HCT116 (cell line): ENCODE measurements at regions not wholly inside any gene's neighbourhood (a gene's known extent, or its start where the extent isn't known, plus 50 kb on each side); places are given as distances from the start of the nearest gene placed in this dataset.

Source experiments
- CTCF ChIP-seq, 3 experiments: fragments of 200-600 bp in 1 of 3; sonication (generic) in 1 of 3; IDR thresholded peaks in 2 of 3; conservative IDR thresholded peaks in 1 of 3; 2 replicates each; pipeline ENCODE4 v1.5.1; 2012 to 2017; ENCODE audit warnings: low read depth in 2 of 3, low read length in 2 of 3, antibody characterized with exemption in 1 of 3, borderline replicate concordance in 1 of 3, control low read depth in 1 of 3, mild to moderate bottlenecking in 1 of 3, mixed read lengths in 1 of 3, mixed run types in 1 of 3, moderate library complexity in 1 of 3; ENCODE audit not compliant: insufficient read depth in 1 of 3
- POLR2A ChIP-seq: IDR thresholded peaks from 2 replicates; pipeline ENCODE4 v1.7.0; 2011; ENCODE audit warnings: borderline replicate concordance; ENCODE audit not compliant: insufficient read depth, insufficient read length; ENCODE audit errors: extremely low read depth

- TF ChIP-seq CTCF (IDR thresholded peaks at IDR 0.05 in 2 of 3, conservative IDR thresholded peaks at IDR 0.05 in 1 of 3; ENCODE audit: borderline replicate concordance in 1 of 3, insufficient read depth in 1 of 3, low read depth in 2 of 3, low read length in 2 of 3) = peak; percentile 45 to 62 (median 58); a peak in 5 of 6 replicates
- TF ChIP-seq POLR2A = no peak
Measured at GRCh38 chr7:73971704-73972341, 56.1 kb upstream of the ELN start.
